Left ventricle myocardium superior (tissue), 1 donor: ENCODE measurements at regions not wholly inside any gene's neighbourhood (a gene's known extent, or its start where the extent isn't known, plus 50 kb on each side); places are given as distances from the start of the nearest gene placed in this dataset.
"Not testable (repeated sequence)": the region's sequence is repeated elsewhere in the genome, so short reads cannot be mapped to it uniquely, and the experiment has no call there.

Experiments used
- ATAC-seq: fragments of 200-7000 bp; cut with Tn5 transposase; one replicate; pipeline ENCODE4 v1.9.1; 2020; ENCODE audit warnings: mild to moderate bottlenecking, moderate library complexity
- DNase-seq: peaks from one replicate; pipeline ENCODE4 v3.0.0-alpha.2; 2020
- intact Hi-C: fragments of 100-400 bp; cut with micrococcal nuclease; formaldehyde crosslinking; loops from one replicate; pipeline ENCODE4 v1.11.0; 2022
- donor health status: DM: no; HTN: yes; CAD: no; lungs with severe emphysema.

GRCh38 chr13:30079501-30079900, 227.8 kb downstream of the KATNAL1 start:
- ATAC-seq, result no peak
- no peak for DNase-seq
- intact Hi-C loops, result no loop called here

GRCh38 chr13:30078059-30078458, 227.6 kb upstream of the UBL3 start:
- intact Hi-C loops, result no loop called here
- ATAC-seq (no peak), DNase-seq (no peak)

- ATAC-seq, result no peak
- intact Hi-C loops, result no loop called here
- no peak for DNase-seq
Measured at GRCh38 chr13:30077240-30077735, 226.9 kb upstream of the UBL3 start.

GRCh38 chr13:30074955-30075614, 224.7 kb upstream of the UBL3 start:
- ATAC-seq, result no peak
- intact Hi-C loops, result no loop called here

GRCh38 chr13:30074431-30074830, 224.0 kb upstream of the UBL3 start:
- intact Hi-C loops, result no loop called here
- DNase-seq (no peak), ATAC-seq (no peak)

More at GRCh38 chr13:30074955-30075614, 224.7 kb upstream of the UBL3 start:
- no peak for DNase-seq

GRCh38 chr13:30072818-30073186, 222.4 kb upstream of the UBL3 start:
- DNase-seq (no peak), ATAC-seq (no peak)

GRCh38 chr13:30071969-30072817, 221.8 kb upstream of the UBL3 start:
- DNase-seq (no peak), ATAC-seq (no peak)
- intact Hi-C loops, result no loop called here

More at GRCh38 chr13:30072818-30073186, 222.4 kb upstream of the UBL3 start:
- intact Hi-C loops, result no loop called here

- no peak for DNase-seq
- intact Hi-C loops, result no loop called here
- no peak for ATAC-seq
Measured at GRCh38 chr13:30065181-30065580, 214.8 kb upstream of the UBL3 start.

GRCh38 chr13:30063892-30064291, 213.5 kb upstream of the UBL3 start:
- intact Hi-C loops, result no loop called here
- no peak for ATAC-seq
- no peak for DNase-seq

- intact Hi-C loops, result no loop called here
- DNase-seq (no peak), ATAC-seq (no peak)
Measured at GRCh38 chr13:30061217-30061616, 210.8 kb upstream of the UBL3 start.

GRCh38 chr13:30058429-30058828, 208.0 kb upstream of the UBL3 start:
- DNase-seq, result no peak
- no peak for ATAC-seq
- intact Hi-C loops, result no loop called here

- intact Hi-C loops, ATAC-seq: not testable (repeated sequence)
Measured at GRCh38 chr13:30054546-30054945, 204.1 kb upstream of the UBL3 start.

GRCh38 chr13:30053939-30054338, 203.5 kb upstream of the UBL3 start:
- intact Hi-C loops, result no loop called here
- ATAC-seq, result no peak
- no peak for DNase-seq

More at GRCh38 chr13:30054546-30054945, 204.1 kb upstream of the UBL3 start:
- not testable (repeated sequence) for DNase-seq

GRCh38 chr13:30052120-30052519, 201.7 kb upstream of the UBL3 start:
- intact Hi-C loops, result no loop called here
- no peak for DNase-seq
- no peak for ATAC-seq

- DNase-seq, result no peak
- no peak for ATAC-seq
- intact Hi-C loops, result no loop called here
Measured at GRCh38 chr13:30051531-30052060, 201.2 kb upstream of the UBL3 start.

GRCh38 chr13:30049692-30050091, 199.3 kb upstream of the UBL3 start:
- DNase-seq (no peak), ATAC-seq (peak; percentile 81)
- intact Hi-C loops, result no loop called here

GRCh38 chr13:30047154-30047874, 196.9 kb upstream of the UBL3 start:
- no peak for ATAC-seq
- intact Hi-C loops, result no loop called here
- no peak for DNase-seq

- intact Hi-C loops, result no loop called here
- DNase-seq, result no peak
- ATAC-seq, result no peak
Measured at GRCh38 chr13:30045916-30046704, 195.7 kb upstream of the UBL3 start.

- intact Hi-C loops, result no loop called here
- no peak for DNase-seq
- ATAC-seq, result no peak
Measured at GRCh38 chr13:30044932-30045331, 194.5 kb upstream of the UBL3 start.
